B cell (primary cell): ENCODE measurements at regions not wholly inside any gene's neighbourhood (a gene's known extent, or its start where the extent isn't known, plus 50 kb on each side); places are given as distances from the start of the nearest gene placed in this dataset.

ENCODE experiments used
- EZH2 ChIP-seq: IDR thresholded peaks from 2 replicates; pipeline ENCODE4 v1.6.1; 2012; ENCODE audit warnings: borderline replicate concordance, low read depth, mild to moderate bottlenecking, moderate library complexity, low read length; ENCODE audit not compliant: insufficient read depth, poor library complexity, severe bottlenecking
- TF ChIP-seq, protein P1 (sequence below): fragments of 200-600 bp; IDR thresholded peaks from one replicate; pipeline ENCODE4 v1.8.0; 2022; ENCODE audit warnings: antibody characterized with exemption, mild to moderate bottlenecking

DNA sequence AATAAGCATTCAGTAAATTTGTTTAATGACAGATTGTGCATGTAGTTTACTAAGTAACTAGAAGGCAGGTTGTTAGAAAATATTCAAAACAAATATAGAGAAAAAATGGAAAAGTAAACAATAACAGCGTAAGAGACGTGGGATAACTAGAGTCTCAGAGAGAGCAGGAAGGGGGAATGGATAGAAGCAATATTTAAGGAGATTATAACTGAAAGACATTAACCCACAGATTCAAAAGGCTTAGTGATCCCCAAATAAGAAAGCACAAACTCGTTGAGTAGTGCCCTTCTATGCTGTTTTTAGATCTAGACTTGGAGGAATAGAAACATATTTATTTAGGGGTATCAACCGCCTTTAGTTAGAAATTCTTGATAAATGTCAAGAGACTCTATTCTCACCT, 169.7 kb upstream of the RGS6 start:
- TF ChIP-seq, protein P1, sequence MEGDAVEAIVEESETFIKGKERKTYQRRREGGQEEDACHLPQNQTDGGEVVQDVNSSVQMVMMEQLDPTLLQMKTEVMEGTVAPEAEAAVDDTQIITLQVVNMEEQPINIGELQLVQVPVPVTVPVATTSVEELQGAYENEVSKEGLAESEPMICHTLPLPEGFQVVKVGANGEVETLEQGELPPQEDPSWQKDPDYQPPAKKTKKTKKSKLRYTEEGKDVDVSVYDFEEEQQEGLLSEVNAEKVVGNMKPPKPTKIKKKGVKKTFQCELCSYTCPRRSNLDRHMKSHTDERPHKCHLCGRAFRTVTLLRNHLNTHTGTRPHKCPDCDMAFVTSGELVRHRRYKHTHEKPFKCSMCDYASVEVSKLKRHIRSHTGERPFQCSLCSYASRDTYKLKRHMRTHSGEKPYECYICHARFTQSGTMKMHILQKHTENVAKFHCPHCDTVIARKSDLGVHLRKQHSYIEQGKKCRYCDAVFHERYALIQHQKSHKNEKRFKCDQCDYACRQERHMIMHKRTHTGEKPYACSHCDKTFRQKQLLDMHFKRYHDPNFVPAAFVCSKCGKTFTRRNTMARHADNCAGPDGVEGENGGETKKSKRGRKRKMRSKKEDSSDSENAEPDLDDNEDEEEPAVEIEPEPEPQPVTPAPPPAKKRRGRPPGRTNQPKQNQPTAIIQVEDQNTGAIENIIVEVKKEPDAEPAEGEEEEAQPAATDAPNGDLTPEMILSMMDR: no peak
- no peak for TF ChIP-seq EZH2
